ENCODE measurements at regions not wholly inside any gene's neighbourhood (a gene's known extent, or its start where the extent isn't known, plus 50 kb on each side); places are given as distances from the start of the nearest gene placed in this dataset.

- no peaks in the 10 kb centered on the region for H3K9me3 ChIP-seq (ENCODE audit: control insufficient read depth, low read length)
- 33% methylated on average over 1 of the region's 2 CpGs; no CpG with 5 or more reads in 1 of the 2 experiments for WGBS, 2 experiments (ENCODE audit: insufficient coverage in 2 of 2)
- no peaks in the 10 kb centered on the region for H3K4me1 ChIP-seq (ENCODE audit: control insufficient read depth, insufficient read depth, low read length, poor library complexity, severe bottlenecking)
- H3K4me3 ChIP-seq (ENCODE audit: extremely low read depth, insufficient read depth, low read length, poor library complexity, severe bottlenecking): no peak overlapping the region
- H3K36me3 ChIP-seq (ENCODE audit: control insufficient read depth, insufficient read depth, low read length): no peaks in the 10 kb centered on the region
- H3K27ac ChIP-seq (ENCODE audit: low read depth, low read length, severe bottlenecking): no peak overlapping the region
Measured at GRCh38 chr7:28266402-28266801, 85.8 kb upstream of the JAZF1 start.

GRCh38 chr7:28267012-28267411 is 86.4 kb upstream of the JAZF1 start:
- Histone ChIP-seq H3K36me3 (ENCODE audit: control insufficient read depth, insufficient read depth, low read length) (no peaks in the 10 kb centered on the region), H3K9me3 (ENCODE audit: control insufficient read depth, low read length) (no peaks in the 10 kb centered on the region), H3K27ac (ENCODE audit: low read depth, low read length, severe bottlenecking) (no peak overlapping the region), H3K4me3 (ENCODE audit: extremely low read depth, insufficient read depth, low read length, poor library complexity, severe bottlenecking) (no peak overlapping the region), H3K4me1 (ENCODE audit: control insufficient read depth, insufficient read depth, low read length, poor library complexity, severe bottlenecking) (no peaks in the 10 kb centered on the region)

- Histone ChIP-seq H3K4me3 (ENCODE audit: extremely low read depth, insufficient read depth, low read length, poor library complexity, severe bottlenecking) (no peak overlapping the region), H3K9me3 (ENCODE audit: control insufficient read depth, low read length) (no peaks in the 10 kb centered on the region), H3K4me1 (ENCODE audit: control insufficient read depth, insufficient read depth, low read length, poor library complexity, severe bottlenecking) (no peaks in the 10 kb centered on the region), H3K27ac (ENCODE audit: low read depth, low read length, severe bottlenecking) (no peak overlapping the region), H3K36me3 (ENCODE audit: control insufficient read depth, insufficient read depth, low read length) (no peaks in the 10 kb centered on the region)
- WGBS, 2 experiments (ENCODE audit: insufficient coverage in 2 of 2): 67 to 79% methylated on average over 1 of the region's 1 CpG
Measured at GRCh38 chr7:28269700-28270361, 89.2 kb upstream of the JAZF1 start.

- H3K36me3 ChIP-seq (ENCODE audit: control insufficient read depth, insufficient read depth, low read length): no peaks in the 10 kb centered on the region
- H3K9me3 ChIP-seq (ENCODE audit: control insufficient read depth, low read length): no peaks in the 10 kb centered on the region
- H3K4me1 ChIP-seq (ENCODE audit: control insufficient read depth, insufficient read depth, low read length, poor library complexity, severe bottlenecking): no peaks in the 10 kb centered on the region
- H3K4me3 ChIP-seq (ENCODE audit: extremely low read depth, insufficient read depth, low read length, poor library complexity, severe bottlenecking): no peak overlapping the region
- H3K27ac ChIP-seq (ENCODE audit: low read depth, low read length, severe bottlenecking): no peak overlapping the region
- WGBS, 2 experiments (ENCODE audit: insufficient coverage in 2 of 2): 87 to 99% methylated on average over 7 to 9 of the region's 11 CpGs
Measured at GRCh38 chr7:28270536-28270935, 89.9 kb upstream of the JAZF1 start.

GRCh38 chr7:28272461-28272877 is 91.9 kb upstream of the JAZF1 start:
- no peak overlapping the region for H3K4me3 ChIP-seq (ENCODE audit: extremely low read depth, insufficient read depth, low read length, poor library complexity, severe bottlenecking)
- no peaks in the 10 kb centered on the region for H3K9me3 ChIP-seq (ENCODE audit: control insufficient read depth, low read length)
- no peaks in the 10 kb centered on the region for H3K36me3 ChIP-seq (ENCODE audit: control insufficient read depth, insufficient read depth, low read length)
- no peak overlapping the region for H3K27ac ChIP-seq (ENCODE audit: low read depth, low read length, severe bottlenecking)
- H3K4me1 ChIP-seq (ENCODE audit: control insufficient read depth, insufficient read depth, low read length, poor library complexity, severe bottlenecking): no peaks in the 10 kb centered on the region
- WGBS, 2 experiments (ENCODE audit: insufficient coverage in 2 of 2): 8 to 35% methylated on average over 5 of the region's 9 CpGs

- H3K36me3 ChIP-seq (ENCODE audit: control insufficient read depth, insufficient read depth, low read length): no peaks in the 10 kb centered on the region
- H3K4me3 ChIP-seq (ENCODE audit: extremely low read depth, insufficient read depth, low read length, poor library complexity, severe bottlenecking): no peak overlapping the region
- no peaks in the 10 kb centered on the region for H3K9me3 ChIP-seq (ENCODE audit: control insufficient read depth, low read length)
- H3K4me1 ChIP-seq (ENCODE audit: control insufficient read depth, insufficient read depth, low read length, poor library complexity, severe bottlenecking): no peaks in the 10 kb centered on the region
- 55 to 60% methylated on average over 1 to 3 of the region's 3 CpGs for WGBS, 2 experiments (ENCODE audit: insufficient coverage in 2 of 2)
- H3K27ac ChIP-seq (ENCODE audit: low read depth, low read length, severe bottlenecking): no peak overlapping the region
Measured at GRCh38 chr7:28276298-28276697, 95.7 kb upstream of the JAZF1 start.

GRCh38 chr7:28277364-28277763 is 96.8 kb upstream of the JAZF1 start:
- no peak overlapping the region for H3K4me3 ChIP-seq (ENCODE audit: extremely low read depth, insufficient read depth, low read length, poor library complexity, severe bottlenecking)
- no peak overlapping the region for H3K27ac ChIP-seq (ENCODE audit: low read depth, low read length, severe bottlenecking)
- no peaks in the 10 kb centered on the region for H3K9me3 ChIP-seq (ENCODE audit: control insufficient read depth, low read length)
- H3K4me1 ChIP-seq (ENCODE audit: control insufficient read depth, insufficient read depth, low read length, poor library complexity, severe bottlenecking): no peaks in the 10 kb centered on the region
- H3K36me3 ChIP-seq (ENCODE audit: control insufficient read depth, insufficient read depth, low read length): no peaks in the 10 kb centered on the region
- no CpG with 5 or more reads among the region's 1 CpG for WGBS, 2 experiments (ENCODE audit: insufficient coverage in 2 of 2)

GRCh38 chr7:28277958-28278357 is 97.4 kb upstream of the JAZF1 start:
- Histone ChIP-seq H3K9me3 (ENCODE audit: control insufficient read depth, low read length) (no peaks in the 10 kb centered on the region), H3K36me3 (ENCODE audit: control insufficient read depth, insufficient read depth, low read length) (no peaks in the 10 kb centered on the region), H3K27ac (ENCODE audit: low read depth, low read length, severe bottlenecking) (no peak overlapping the region), H3K4me3 (ENCODE audit: extremely low read depth, insufficient read depth, low read length, poor library complexity, severe bottlenecking) (no peak overlapping the region), H3K4me1 (ENCODE audit: control insufficient read depth, insufficient read depth, low read length, poor library complexity, severe bottlenecking) (no peaks in the 10 kb centered on the region)
- 75 to 80% methylated on average over 1 to 2 of the region's 2 CpGs for WGBS, 2 experiments (ENCODE audit: insufficient coverage in 2 of 2)

- WGBS, 2 experiments (ENCODE audit: insufficient coverage in 2 of 2): 70 to 82% methylated on average over 3 of the region's 3 CpGs
- no peaks in the 10 kb centered on the region for H3K9me3 ChIP-seq (ENCODE audit: control insufficient read depth, low read length)
- no peak overlapping the region for H3K4me3 ChIP-seq (ENCODE audit: extremely low read depth, insufficient read depth, low read length, poor library complexity, severe bottlenecking)
Measured at GRCh38 chr7:28280516-28280915, 99.9 kb upstream of the JAZF1 start.

GRCh38 chr7:28290496-28290895 is 109.9 kb upstream of the JAZF1 start:
- no CpG with 5 or more reads among the region's 2 CpGs for WGBS, 2 experiments (ENCODE audit: insufficient coverage in 2 of 2)
- H3K4me1 ChIP-seq (ENCODE audit: control insufficient read depth, insufficient read depth, low read length, poor library complexity, severe bottlenecking): no peaks in the 10 kb centered on the region

More at GRCh38 chr7:28280516-28280915, 99.9 kb upstream of the JAZF1 start:
- no peak overlapping the region for H3K27ac ChIP-seq (ENCODE audit: low read depth, low read length, severe bottlenecking)
- H3K4me1 ChIP-seq (ENCODE audit: control insufficient read depth, insufficient read depth, low read length, poor library complexity, severe bottlenecking): no peaks in the 10 kb centered on the region
- H3K36me3 ChIP-seq (ENCODE audit: control insufficient read depth, insufficient read depth, low read length): no peaks in the 10 kb centered on the region

GRCh38 chr7:28291559-28291958 is 111.0 kb upstream of the JAZF1 start:
- 15 to 18% methylated on average over 4 of the region's 4 CpGs for WGBS, 2 experiments (ENCODE audit: insufficient coverage in 2 of 2)
- H3K27ac ChIP-seq (ENCODE audit: low read depth, low read length, severe bottlenecking): no peak overlapping the region
- H3K9me3 ChIP-seq (ENCODE audit: control insufficient read depth, low read length): no peaks in the 10 kb centered on the region
- no peaks in the 10 kb centered on the region for H3K4me1 ChIP-seq (ENCODE audit: control insufficient read depth, insufficient read depth, low read length, poor library complexity, severe bottlenecking)
- H3K36me3 ChIP-seq (ENCODE audit: control insufficient read depth, insufficient read depth, low read length): no peaks in the 10 kb centered on the region
- H3K4me3 ChIP-seq (ENCODE audit: extremely low read depth, insufficient read depth, low read length, poor library complexity, severe bottlenecking): no peak overlapping the region

More at GRCh38 chr7:28290496-28290895, 109.9 kb upstream of the JAZF1 start:
- Histone ChIP-seq H3K9me3 (ENCODE audit: control insufficient read depth, low read length) (no peaks in the 10 kb centered on the region), H3K36me3 (ENCODE audit: control insufficient read depth, insufficient read depth, low read length) (no peaks in the 10 kb centered on the region), H3K4me3 (ENCODE audit: extremely low read depth, insufficient read depth, low read length, poor library complexity, severe bottlenecking) (no peak overlapping the region), H3K27ac (ENCODE audit: low read depth, low read length, severe bottlenecking) (no peak overlapping the region)
